GM13976 (cell line): ENCODE measurements at regions not wholly inside any gene's neighbourhood (a gene's known extent, or its start where the extent isn't known, plus 50 kb on each side); places are given as distances from the start of the nearest gene placed in this dataset.

Experiments used
- DNase-seq: peaks from one replicate; pipeline ENCODE4 v3.0.0; 2012; ENCODE audit warnings: low spot score
- CTCF ChIP-seq: IDR thresholded peaks from 2 replicates; pipeline ENCODE4 v1.5.1; 2012; ENCODE audit warnings: borderline replicate concordance, mild to moderate bottlenecking; ENCODE audit not compliant: insufficient read depth; ENCODE audit errors: extremely low read depth, missing control alignments, control extremely low read depth
- in situ Hi-C: fragments of 300-500 bp; cut with MboI; formaldehyde crosslinking; loops from one replicate; pipeline ENCODE4 v1.12.0; 2022; ENCODE audit warnings: low sequenced_read_pairs, mixed read lengths, inconsistent platforms; ENCODE audit not compliant: unreplicated experiment

GRCh38 chr2:239516954-239517305, 116.1 kb upstream of the HDAC4 start:
- DNase-seq: no peak
- TF ChIP-seq CTCF: no peak
- in situ Hi-C loops: no loop called here

DNA sequence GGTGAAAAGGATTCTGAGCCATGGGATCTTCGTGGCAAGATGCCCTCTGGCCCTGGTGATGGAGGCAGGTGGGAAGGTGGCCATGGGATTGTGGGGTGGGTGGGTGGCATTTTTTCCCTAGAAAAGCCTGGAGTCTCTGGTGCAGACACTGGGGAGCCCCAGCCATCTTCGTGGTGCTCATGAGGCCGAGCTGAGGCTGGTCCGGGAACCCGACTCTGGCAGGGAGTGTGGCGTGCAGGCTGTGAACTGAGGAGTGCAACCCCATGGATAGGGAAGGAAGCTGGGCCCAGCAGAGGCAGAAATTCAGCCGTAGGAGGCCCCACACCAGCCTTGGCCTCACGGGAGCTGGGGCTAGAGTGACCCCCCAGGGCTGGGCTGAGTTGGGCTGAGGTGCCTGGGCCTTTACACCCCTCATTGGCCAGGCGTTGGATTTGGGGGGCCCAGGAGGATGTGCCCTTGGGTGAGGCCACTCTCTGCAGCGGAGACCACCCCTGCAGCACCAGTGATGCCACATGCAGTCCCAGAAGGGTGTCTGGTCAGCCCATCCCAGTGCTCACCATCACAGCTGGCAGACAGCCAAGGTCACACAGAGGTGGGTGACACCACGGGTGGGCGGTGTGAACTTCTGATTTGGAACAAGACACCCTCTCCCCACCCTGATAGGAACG, 115.6 kb upstream of the HDAC4 start:
- no peak for DNase-seq
- in situ Hi-C loops: no loop called here
- no peak for TF ChIP-seq CTCF

- no peak for TF ChIP-seq CTCF
- in situ Hi-C loops: no loop called here
- no peak for DNase-seq
These were observed 114.1 kb upstream of the HDAC4 start for GRCh38 chr2:239514754-239515530.

- no peak for TF ChIP-seq CTCF
- in situ Hi-C loops: no loop called here
- DNase-seq: no peak
These were observed 111.2 kb upstream of the HDAC4 start for GRCh38 chr2:239512054-239512453.

DNA sequence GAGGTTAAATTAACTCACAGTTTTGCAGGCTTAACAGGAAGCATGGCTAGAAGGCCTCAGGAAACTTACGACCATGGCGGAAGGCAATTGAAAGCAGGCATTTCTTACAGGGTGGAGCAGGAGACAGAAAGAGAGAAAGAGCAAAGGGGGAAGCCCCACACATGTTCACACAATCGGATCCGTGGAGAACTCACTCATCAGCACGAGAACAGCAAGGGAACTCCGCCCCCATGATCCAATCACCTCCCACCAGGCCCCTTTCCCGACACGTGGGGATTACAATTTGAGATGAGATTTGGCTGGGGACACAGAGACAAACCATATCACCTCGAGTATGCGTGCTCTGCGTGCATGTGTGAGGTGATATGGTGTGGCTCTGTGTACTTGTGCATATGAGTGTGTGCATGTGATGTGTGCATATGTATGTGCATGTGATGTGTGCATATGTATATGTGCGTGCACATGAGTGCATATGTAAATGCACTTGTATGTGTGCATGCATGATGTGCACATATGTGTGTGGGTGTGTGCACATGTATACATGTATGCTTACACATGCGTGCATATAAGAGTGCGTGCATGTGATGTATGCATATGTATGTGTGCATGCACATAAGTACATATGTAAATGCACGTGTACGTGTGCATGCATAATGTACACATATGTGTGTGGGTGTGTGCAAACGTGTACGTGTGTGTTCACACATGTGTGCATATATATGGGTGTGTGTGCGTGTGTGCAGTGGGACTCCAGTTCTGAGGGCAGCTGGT, 108.7 kb upstream of the HDAC4 start:
- TF ChIP-seq CTCF: no peak
- in situ Hi-C loops: no loop called here
- DNase-seq: no peak

DNA sequence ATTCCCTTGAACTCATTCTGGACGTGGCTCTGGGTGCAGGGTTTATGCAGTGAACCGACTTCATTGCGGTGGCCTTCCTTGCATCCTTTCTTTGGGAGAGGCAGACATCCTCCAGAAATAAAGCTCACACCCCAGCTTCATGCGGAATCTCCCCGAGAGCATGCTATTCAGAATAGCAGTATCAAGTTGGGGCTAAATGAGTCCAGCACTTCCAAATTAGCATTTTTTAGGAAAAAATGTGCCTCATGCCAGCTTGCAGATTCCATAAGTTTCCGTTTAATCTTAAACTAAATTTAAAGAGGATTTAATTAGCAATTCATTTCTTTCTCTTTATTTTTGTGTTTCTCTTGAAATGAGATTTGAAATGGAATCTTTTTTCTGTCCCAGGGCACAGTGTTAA, 107.4 kb upstream of the HDAC4 start:
- DNase-seq: no peak
- no peak for TF ChIP-seq CTCF
- in situ Hi-C loops: no loop called here
